HEK293 (cell line): ENCODE measurements at regions not wholly inside any gene's neighbourhood (a gene's known extent, or its start where the extent isn't known, plus 50 kb on each side); places are given as distances from the start of the nearest gene placed in this dataset.
A peak's percentile ranks its signal among the peaks of the same experiment; 100 is the strongest.

Experiments used
- CTCF ChIA-PET: fragments of 350-600 bp; formaldehyde crosslinking; extraction: SDS; loops from one replicate; lab custom pipeline; 2021; ENCODE audit warnings: antibody characterized with exemption; lab: Yijun Ruan, JAX
- POLR2A ChIA-PET: fragments of 300-600 bp; formaldehyde crosslinking; extraction: SDS; loops from one replicate; lab custom pipeline; 2020; ENCODE audit warnings: antibody characterized with exemption, inconsistent platforms; lab: Yijun Ruan, JAX
- H3K27ac ChIP-seq: fragments of 200-500 bp; sonication (Bioruptor generic); 2 replicates; pipeline ENCODE4 v1.5.1; 2014; ENCODE audit warnings: low read depth, low read length, control low read depth, inconsistent platforms; ENCODE audit errors: extremely low read depth
- H3K36me3 ChIP-seq, 2 experiments: fragments of 200-500 bp in 1 of 2; sonication (Bioruptor generic) in 1 of 2; 1 replicate in 1 of 2; 2 replicates in 1 of 2; pipeline ENCODE4 v1.5.1; 2014 to 2017; ENCODE audit warnings: inconsistent platforms in 2 of 2, low read length in 2 of 2; ENCODE audit not compliant: control insufficient read depth in 2 of 2, insufficient read depth in 1 of 2
- H3K4me1 ChIP-seq: fragments of 200-500 bp; sonication (Bioruptor generic); 2 replicates; pipeline ENCODE4 v1.5.1; 2014; ENCODE audit warnings: mild to moderate bottlenecking, low read length, inconsistent platforms; ENCODE audit not compliant: control insufficient read depth, insufficient read depth
- H3K4me3 ChIP-seq: 2 replicates; pipeline ENCODE4 v1.5.1; 2011; ENCODE audit warnings: low read depth, mild to moderate bottlenecking, control low read depth, low read length, moderate library complexity
- H3K9me3 ChIP-seq: fragments of 200-500 bp; sonication (Bioruptor generic); 2 replicates; pipeline ENCODE4 v1.5.1; 2014; ENCODE audit warnings: low read depth, low read length, inconsistent platforms; ENCODE audit not compliant: control insufficient read depth, insufficient read depth
- CTCF ChIP-seq: fragments of 450-650 bp; formaldehyde crosslinking; IDR thresholded peaks from 2 replicates; pipeline ENCODE4 v1.5.1; 2016; ENCODE audit warnings: missing biosample characterization, missing genetic modification characterization
- GLIS1 ChIP-seq: fragments of 450-650 bp; formaldehyde crosslinking; IDR thresholded peaks from 2 replicates; pipeline ENCODE4 v1.5.1; 2016; ENCODE audit warnings: missing biosample characterization, missing genetic modification characterization
- HOXA7 ChIP-seq: sonication (generic); formaldehyde crosslinking; IDR thresholded peaks from 2 replicates; pipeline ENCODE4 v1.8.1; 2022; ENCODE audit warnings: missing genetic modification reagents, borderline replicate concordance
- KLF8 ChIP-seq: fragments of 450-650 bp; formaldehyde crosslinking; IDR thresholded peaks from 2 replicates; pipeline ENCODE4 v1.5.1; 2016; ENCODE audit warnings: missing biosample characterization, missing genetic modification characterization
- RBAK ChIP-seq: fragments of 450-650 bp; formaldehyde crosslinking; IDR thresholded peaks from 2 replicates; pipeline ENCODE4 v1.5.1; 2016; ENCODE audit warnings: missing biosample characterization, missing genetic modification characterization
- WT1 ChIP-seq: fragments of 450-650 bp; formaldehyde crosslinking; IDR thresholded peaks from 2 replicates; pipeline ENCODE4 v1.5.1; 2016; ENCODE audit warnings: missing biosample characterization, missing genetic modification characterization
- ZBTB11 ChIP-seq: fragments of 450-650 bp; formaldehyde crosslinking; conservative IDR thresholded peaks from 2 replicates; pipeline ENCODE4 v1.5.1; 2016; ENCODE audit warnings: low read depth, missing biosample characterization, missing genetic modification characterization
- ZBTB17 ChIP-seq: fragments of 450-650 bp; formaldehyde crosslinking; IDR thresholded peaks from 2 replicates; pipeline ENCODE4 v1.5.1; 2016; ENCODE audit warnings: missing biosample characterization, missing genetic modification characterization
- ZNF112 ChIP-seq: fragments of 450-650 bp; formaldehyde crosslinking; IDR thresholded peaks from 2 replicates; pipeline ENCODE4 v1.5.0; 2017; ENCODE audit warnings: missing biosample characterization, missing genetic modification characterization
- ZNF16 ChIP-seq: fragments of 450-650 bp; formaldehyde crosslinking; IDR thresholded peaks from 2 replicates; pipeline ENCODE4 v1.5.1; 2016; ENCODE audit warnings: low read depth, missing biosample characterization, missing genetic modification characterization
- ZNF311 ChIP-seq: fragments of 450-650 bp; formaldehyde crosslinking; IDR thresholded peaks from 2 replicates; pipeline ENCODE4 v1.5.1; 2017; ENCODE audit warnings: missing biosample characterization, missing genetic modification characterization, borderline replicate concordance
- ZNF324 ChIP-seq: fragments of 450-650 bp; formaldehyde crosslinking; IDR thresholded peaks from 2 replicates; pipeline ENCODE4 v1.5.1; 2016; ENCODE audit warnings: missing biosample characterization, missing genetic modification characterization
- ZNF341 ChIP-seq: fragments of 450-650 bp; formaldehyde crosslinking; IDR thresholded peaks from 2 replicates; pipeline ENCODE4; 2016; ENCODE audit warnings: low read depth, missing biosample characterization, missing genetic modification characterization
- ZNF426 ChIP-seq: fragments of 450-650 bp; formaldehyde crosslinking; IDR thresholded peaks from 2 replicates; pipeline ENCODE4 v1.5.1; 2017; ENCODE audit warnings: missing biosample characterization, missing genetic modification characterization, mild to moderate bottlenecking, inconsistent platforms, moderate library complexity
- ZNF473 ChIP-seq: fragments of 450-650 bp; formaldehyde crosslinking; IDR thresholded peaks from 2 replicates; pipeline ENCODE4 v1.5.1; 2017; ENCODE audit warnings: missing biosample characterization, missing genetic modification characterization
- ZNF561 ChIP-seq: fragments of 450-650 bp; IDR thresholded peaks from 2 replicates; pipeline ENCODE4 v1.5.1; 2018; ENCODE audit warnings: missing biosample characterization, missing genetic modification characterization, borderline replicate concordance
- ZNF571 ChIP-seq: fragments of 450-650 bp; formaldehyde crosslinking; IDR thresholded peaks from 2 replicates; pipeline ENCODE4 v1.5.0; 2017; ENCODE audit warnings: missing biosample characterization, missing genetic modification characterization
- ZNF600 ChIP-seq: fragments of 450-650 bp; formaldehyde crosslinking; IDR thresholded peaks from 2 replicates; pipeline ENCODE4 v1.5.1; 2016; ENCODE audit warnings: missing biosample characterization, missing genetic modification characterization
- ZNF654 ChIP-seq: fragments of 450-650 bp; formaldehyde crosslinking; IDR thresholded peaks from 2 replicates; pipeline ENCODE4 v1.5.1; 2016; ENCODE audit warnings: low read depth, missing biosample characterization, missing genetic modification characterization
- TF ChIP-seq, protein P1 (sequence below): fragments of 450-650 bp; formaldehyde crosslinking; IDR thresholded peaks from 2 replicates; pipeline ENCODE4 v1.5.1; 2016; ENCODE audit warnings: missing biosample characterization, missing genetic modification characterization, borderline replicate concordance
- TF ChIP-seq, protein P2 (sequence below): fragments of 450-650 bp; formaldehyde crosslinking; IDR thresholded peaks from 2 replicates; pipeline ENCODE4 v1.5.1; 2016; ENCODE audit warnings: missing biosample characterization, missing genetic modification characterization

GRCh38 chr20:57047281-57048026, 219.0 kb downstream of the BMP7 start (continued):
- TF ChIP-seq CTCF (tag by site-specific recombination): peak; percentile 19; the same call in 1 of the 2 replicates
- peak; percentile 38 for TF ChIP-seq GLIS1 (tag by site-specific recombination)
- no peak for TF ChIP-seq HOXA7 (CRISPR knock-in tag)
- 0 out of 2 replicates have a peak, but pooled peaks have one; percentile 19 for TF ChIP-seq ZNF341 (tag by site-specific recombination)
- TF ChIP-seq ZBTB17 (tag by site-specific recombination): no peak
- TF ChIP-seq, all 188 proteins: peak for 5

DNA sequence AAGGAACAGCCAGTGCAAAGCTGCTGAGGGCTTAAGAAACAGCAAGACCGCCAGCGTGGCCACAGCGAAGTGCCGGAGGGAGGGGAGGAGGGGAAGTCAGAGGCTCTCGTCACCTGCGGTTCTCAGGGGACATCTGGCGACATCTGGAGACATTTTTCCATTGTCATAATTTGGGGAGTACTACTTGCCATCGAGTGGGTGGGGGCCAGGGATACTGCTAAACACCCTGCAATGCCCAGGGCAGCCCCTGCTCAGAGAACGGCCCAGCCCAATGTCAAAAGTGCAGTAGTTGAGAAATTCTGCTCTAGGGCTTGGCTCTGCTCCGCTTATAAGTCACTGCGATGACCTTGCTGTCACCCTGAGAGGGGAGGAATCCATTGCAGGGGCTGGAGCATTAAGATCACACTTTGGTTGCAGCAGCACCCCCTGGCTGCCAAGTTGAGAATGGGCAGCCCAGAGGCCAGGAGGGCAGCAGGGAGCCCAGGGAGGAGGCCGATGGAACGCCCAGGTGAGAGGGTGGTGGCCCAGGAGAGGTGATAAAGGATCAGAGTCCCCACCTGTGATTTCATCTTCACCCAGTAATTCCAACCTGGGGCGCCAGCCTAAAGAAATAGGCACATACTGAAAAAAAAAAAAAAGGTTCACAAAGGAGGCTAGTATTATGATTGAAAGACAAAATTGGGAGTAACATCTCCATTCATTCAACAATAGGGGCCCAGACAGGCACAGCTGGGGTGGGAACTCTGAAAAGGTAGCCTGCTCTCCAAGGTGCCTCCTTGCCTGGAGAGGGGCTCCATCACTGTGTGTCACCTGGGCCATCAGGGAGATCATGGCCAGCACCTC, 218.2 kb downstream of the BMP7 start:
- no peaks in the 10 kb centered on the region for H3K9me3 ChIP-seq
- H3K36me3 ChIP-seq: no peaks in the 10 kb centered on the region
- no peak overlapping the region for H3K4me3 ChIP-seq
- POLR2A ChIA-PET: no interaction called here
- H3K4me1 ChIP-seq: no peaks in the 10 kb centered on the region; the same call in 1 of the 2 replicates
- no peak overlapping the region for H3K27ac ChIP-seq
- CTCF ChIA-PET: interaction anchor here (0.7 to 1.4 kb wide), 5 partner anchors 8 to 498 kb away, joined by 4 to 7 read pairs (median 5); no protein-coding TSS in a partner anchor
- TF ChIP-seq ZBTB11 (tag by site-specific recombination): no peak
- TF ChIP-seq KLF8 (tag by site-specific recombination): no peak
- TF ChIP-seq ZNF473 (tag by site-specific recombination): no peak
- no peak for TF ChIP-seq ZNF426 (tag by site-specific recombination)
- no peak for TF ChIP-seq ZNF324 (tag by site-specific recombination)
- TF ChIP-seq RBAK (tag by site-specific recombination): no peak
- peak; percentile 37 for TF ChIP-seq CTCF (tag by site-specific recombination)
- TF ChIP-seq ZNF654 (tag by site-specific recombination): peak; percentile 49
- TF ChIP-seq ZNF571 (tag by site-specific recombination): no peak
- TF ChIP-seq ZNF112 (tag by site-specific recombination): no peak
- no peak for TF ChIP-seq ZNF311 (tag by site-specific recombination)
- TF ChIP-seq, protein P1, sequence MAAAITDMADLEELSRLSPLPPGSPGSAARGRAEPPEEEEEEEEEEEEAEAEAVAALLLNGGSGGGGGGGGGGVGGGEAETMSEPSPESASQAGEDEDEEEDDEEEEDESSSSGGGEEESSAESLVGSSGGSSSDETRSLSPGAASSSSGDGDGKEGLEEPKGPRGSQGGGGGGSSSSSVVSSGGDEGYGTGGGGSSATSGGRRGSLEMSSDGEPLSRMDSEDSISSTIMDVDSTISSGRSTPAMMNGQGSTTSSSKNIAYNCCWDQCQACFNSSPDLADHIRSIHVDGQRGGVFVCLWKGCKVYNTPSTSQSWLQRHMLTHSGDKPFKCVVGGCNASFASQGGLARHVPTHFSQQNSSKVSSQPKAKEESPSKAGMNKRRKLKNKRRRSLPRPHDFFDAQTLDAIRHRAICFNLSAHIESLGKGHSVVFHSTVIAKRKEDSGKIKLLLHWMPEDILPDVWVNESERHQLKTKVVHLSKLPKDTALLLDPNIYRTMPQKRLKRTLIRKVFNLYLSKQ: no peak
- peak; percentile 29; the same call in 1 of the 2 replicates for TF ChIP-seq ZNF561
- no peak for TF ChIP-seq ZNF16 (tag by site-specific recombination)
- TF ChIP-seq, protein P2, sequence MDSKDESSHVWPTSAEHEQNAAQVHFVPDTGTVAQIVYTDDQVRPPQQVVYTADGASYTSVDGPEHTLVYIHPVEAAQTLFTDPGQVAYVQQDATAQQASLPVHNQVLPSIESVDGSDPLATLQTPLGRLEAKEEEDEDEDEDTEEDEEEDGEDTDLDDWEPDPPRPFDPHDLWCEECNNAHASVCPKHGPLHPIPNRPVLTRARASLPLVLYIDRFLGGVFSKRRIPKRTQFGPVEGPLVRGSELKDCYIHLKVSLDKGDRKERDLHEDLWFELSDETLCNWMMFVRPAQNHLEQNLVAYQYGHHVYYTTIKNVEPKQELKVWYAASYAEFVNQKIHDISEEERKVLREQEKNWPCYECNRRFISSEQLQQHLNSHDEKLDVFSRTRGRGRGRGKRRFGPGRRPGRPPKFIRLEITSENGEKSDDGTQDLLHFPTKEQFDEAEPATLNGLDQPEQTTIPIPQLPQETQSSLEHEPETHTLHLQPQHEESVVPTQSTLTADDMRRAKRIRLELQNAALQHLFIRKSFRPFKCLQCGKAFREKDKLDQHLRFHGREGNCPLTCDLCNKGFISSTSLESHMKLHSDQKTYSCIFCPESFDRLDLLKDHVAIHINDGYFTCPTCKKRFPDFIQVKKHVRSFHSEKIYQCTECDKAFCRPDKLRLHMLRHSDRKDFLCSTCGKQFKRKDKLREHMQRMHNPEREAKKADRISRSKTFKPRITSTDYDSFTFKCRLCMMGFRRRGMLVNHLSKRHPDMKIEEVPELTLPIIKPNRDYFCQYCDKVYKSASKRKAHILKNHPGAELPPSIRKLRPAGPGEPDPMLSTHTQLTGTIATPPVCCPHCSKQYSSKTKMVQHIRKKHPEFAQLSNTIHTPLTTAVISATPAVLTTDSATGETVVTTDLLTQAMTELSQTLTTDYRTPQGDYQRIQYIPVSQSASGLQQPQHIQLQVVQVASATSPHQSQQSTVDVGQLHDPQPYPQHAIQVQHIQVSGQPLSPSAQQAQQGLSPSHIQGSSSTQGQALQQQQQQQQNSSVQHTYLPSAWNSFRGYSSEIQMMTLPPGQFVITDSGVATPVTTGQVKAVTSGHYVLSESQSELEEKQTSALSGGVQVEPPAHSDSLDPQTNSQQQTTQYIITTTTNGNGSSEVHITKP (tag by site-specific recombination): 0 out of 2 replicates have a peak, but pooled peaks have one; percentile 36
- peak; percentile 60; the same call in 1 of the 2 replicates for TF ChIP-seq WT1 (tag by site-specific recombination)
- no peak for TF ChIP-seq ZNF600 (tag by site-specific recombination)
